H9 (cell line): ENCODE measurements at regions not wholly inside any gene's neighbourhood (a gene's known extent, or its start where the extent isn't known, plus 50 kb on each side); places are given as distances from the start of the nearest gene placed in this dataset.

Experiments used
- DNase-seq: peaks from one replicate; pipeline ENCODE4 v3.0.0-alpha.2; 2017
- H2AFZ ChIP-seq: one replicate; pipeline ENCODE4 v1.6.1; 2013; ENCODE audit warnings: mild to moderate bottlenecking, low read length, control low read depth, moderate library complexity
- H2AK5ac ChIP-seq: 2 replicates; pipeline ENCODE4 v1.6.1; 2013; ENCODE audit warnings: low read length, control low read depth, mixed read lengths; ENCODE audit not compliant: insufficient read length
- H2BK120ac ChIP-seq: one replicate; pipeline ENCODE4 v1.6.1; 2013; ENCODE audit warnings: low read depth, mild to moderate bottlenecking, low read length, control low read depth, inconsistent platforms; ENCODE audit not compliant: poor library complexity, severe bottlenecking
- H2BK12ac ChIP-seq: 2 replicates; pipeline ENCODE4 v1.6.1; 2013; ENCODE audit warnings: low read length, control low read depth, mixed read lengths, low read depth; ENCODE audit not compliant: insufficient read length
- H2BK15ac ChIP-seq: 2 replicates; pipeline ENCODE4 v1.6.1; 2013; ENCODE audit warnings: low read depth, low read length, control low read depth
- H2BK20ac ChIP-seq: one replicate; pipeline ENCODE4 v1.6.1; 2013; ENCODE audit warnings: low read depth, mild to moderate bottlenecking, low read length, control low read depth, inconsistent platforms; ENCODE audit not compliant: poor library complexity, severe bottlenecking
- H2BK5ac ChIP-seq: 2 replicates; pipeline ENCODE4 v1.6.1; 2013; ENCODE audit warnings: low read length, control low read depth, mixed read lengths; ENCODE audit not compliant: insufficient read length
- H3K14ac ChIP-seq: 2 replicates; pipeline ENCODE4 v1.6.1; 2013; ENCODE audit warnings: low read length, control low read depth; ENCODE audit not compliant: insufficient read depth
- H3K18ac ChIP-seq: 2 replicates; pipeline ENCODE4 v1.6.1; 2013; ENCODE audit warnings: low read depth, mild to moderate bottlenecking, mixed read lengths, low read length, control low read depth; ENCODE audit not compliant: insufficient read length
- H3K23ac ChIP-seq: 2 replicates; pipeline ENCODE4 v1.6.1; 2013; ENCODE audit warnings: low read length, control low read depth, mixed read lengths, low read depth; ENCODE audit not compliant: insufficient read length
- H3K23me2 ChIP-seq: 2 replicates; pipeline ENCODE4 v1.6.1; 2013; ENCODE audit warnings: low read depth, mild to moderate bottlenecking, mixed read lengths, low read length, control low read depth; ENCODE audit not compliant: insufficient read length, poor library complexity, severe bottlenecking
- H3K27ac ChIP-seq: 2 replicates; pipeline ENCODE4 v1.5.1; 2013; ENCODE audit warnings: low read length, control low read depth, mixed read lengths, low read depth; ENCODE audit not compliant: insufficient read length
- H3K27me3 ChIP-seq: 2 replicates; pipeline ENCODE4 v1.6.1; 2013; ENCODE audit warnings: low read length, control low read depth, inconsistent platforms; ENCODE audit not compliant: insufficient read depth
- H3K4ac ChIP-seq: 2 replicates; pipeline ENCODE4 v1.6.1; 2013; ENCODE audit warnings: low read depth, mild to moderate bottlenecking, control low read depth, inconsistent platforms, low read length, moderate library complexity
- H3K4me1 ChIP-seq: 2 replicates; pipeline ENCODE4 v1.6.1; 2013; ENCODE audit warnings: low read length, control low read depth, inconsistent platforms; ENCODE audit not compliant: insufficient read depth
- H3K4me2 ChIP-seq: 2 replicates; pipeline ENCODE4 v1.6.1; 2013; ENCODE audit warnings: low read length, control low read depth, mixed read lengths; ENCODE audit not compliant: insufficient read length, insufficient read depth
- H3K56ac ChIP-seq: 2 replicates; pipeline ENCODE4 v1.6.1; 2013; ENCODE audit warnings: low read depth, mild to moderate bottlenecking, mixed read lengths, low read length, control low read depth; ENCODE audit not compliant: insufficient read length
- H3K79me1 ChIP-seq: 2 replicates; pipeline ENCODE4 v1.6.1; 2013; ENCODE audit warnings: low read depth, mild to moderate bottlenecking, moderate library complexity, low read length, control low read depth, inconsistent platforms; ENCODE audit not compliant: insufficient read depth, poor library complexity, severe bottlenecking
- H3K79me2 ChIP-seq: 2 replicates; pipeline ENCODE4 v1.6.1; 2013; ENCODE audit warnings: low read length, control low read depth, inconsistent platforms; ENCODE audit not compliant: insufficient read depth
- H3K9ac ChIP-seq: 2 replicates; pipeline ENCODE4 v1.6.1; 2013; ENCODE audit warnings: low read length, control low read depth, mixed read lengths; ENCODE audit not compliant: insufficient read length; ENCODE audit errors: extremely low read depth
- H3K9me3 ChIP-seq: one replicate; pipeline ENCODE4 v1.6.1; 2013; ENCODE audit warnings: low read depth, low read length, inconsistent platforms; ENCODE audit not compliant: control insufficient read depth
- H3T11ph ChIP-seq: one replicate; pipeline ENCODE4 v1.6.1; 2013; ENCODE audit warnings: mild to moderate bottlenecking, low read length, control low read depth, inconsistent platforms
- H4K20me1 ChIP-seq: one replicate; pipeline ENCODE4 v1.6.1; 2013; ENCODE audit not compliant: control insufficient read depth, insufficient read length, insufficient read depth
- H4K5ac ChIP-seq: 2 replicates; pipeline ENCODE4 v1.6.1; 2013; ENCODE audit warnings: low read depth, mild to moderate bottlenecking, mixed read lengths, low read length, control low read depth; ENCODE audit not compliant: insufficient read length
- H4K8ac ChIP-seq: replicated peaks from 2 replicates; pipeline ENCODE4 v1.6.1; 2013; ENCODE audit warnings: low read length, control low read depth, mixed read lengths, low read depth; ENCODE audit not compliant: insufficient read length
- H4K91ac ChIP-seq: 2 replicates; pipeline ENCODE4 v1.6.1; 2013; ENCODE audit warnings: low read depth, mild to moderate bottlenecking, moderate library complexity, mixed read lengths, low read length, control low read depth; ENCODE audit not compliant: insufficient read length
- H3K27ac Mint-ChIP-seq, 3 experiments: 2 replicates in 2 of 3; 3 replicates in 1 of 3; pipeline ENCODE4 v1.8.0; 2020 to 2021; ENCODE audit warnings: mixed read lengths in 3 of 3, mild to moderate bottlenecking in 1 of 3, moderate library complexity in 1 of 3
- H3K27me3 Mint-ChIP-seq: 2 replicates; pipeline ENCODE4 v1.8.0; 2021; ENCODE audit warnings: low read depth, mild to moderate bottlenecking, moderate library complexity, mixed read lengths
- H3K36me3 Mint-ChIP-seq, 3 experiments: 2 replicates in 2 of 3; 3 replicates in 1 of 3; pipeline ENCODE4 v1.8.0; 2020 to 2021; ENCODE audit warnings: low read depth in 3 of 3, mixed read lengths in 3 of 3; ENCODE audit not compliant: insufficient read depth in 1 of 3
- H3K4me1 Mint-ChIP-seq, 2 experiments: 2 replicates each; pipeline ENCODE4 v1.8.0; 2020; ENCODE audit warnings: mixed read lengths in 2 of 2
- H3K4me3 Mint-ChIP-seq, 2 experiments: 2 replicates in 1 of 2; 3 replicates in 1 of 2; pipeline ENCODE4 v1.8.0; 2020 to 2021; ENCODE audit warnings: mild to moderate bottlenecking in 2 of 2, mixed read lengths in 2 of 2, moderate library complexity in 1 of 2
- H3K9me3 Mint-ChIP-seq, 2 experiments: 2 replicates in 1 of 2; 3 replicates in 1 of 2; pipeline ENCODE4 v1.8.0; 2020; ENCODE audit warnings: mild to moderate bottlenecking in 2 of 2, mixed read lengths in 2 of 2, moderate library complexity in 1 of 2
- WGBS: extraction: QIAGEN DNeasy Blood & Tissue Kit; methylation state at CpG from one replicate; pipeline ENCODE4 v1.1.7; 2013; ENCODE audit warnings: missing lambda C conversion rate, low lambda C conversion rate, mixed read lengths; ENCODE audit not compliant: insufficient read length; ENCODE audit errors: extremely low coverage; 5-methylcytosine and 5-hydroxymethylcytosine counted together
- TF ChIP-seq, protein P1 (sequence below): fragments of 200-600 bp; sonication (generic); conservative IDR thresholded peaks from 3 replicates; pipeline ENCODE4 v1.8.0; 2021; ENCODE audit warnings: antibody characterized with exemption, mild to moderate bottlenecking

DNA sequence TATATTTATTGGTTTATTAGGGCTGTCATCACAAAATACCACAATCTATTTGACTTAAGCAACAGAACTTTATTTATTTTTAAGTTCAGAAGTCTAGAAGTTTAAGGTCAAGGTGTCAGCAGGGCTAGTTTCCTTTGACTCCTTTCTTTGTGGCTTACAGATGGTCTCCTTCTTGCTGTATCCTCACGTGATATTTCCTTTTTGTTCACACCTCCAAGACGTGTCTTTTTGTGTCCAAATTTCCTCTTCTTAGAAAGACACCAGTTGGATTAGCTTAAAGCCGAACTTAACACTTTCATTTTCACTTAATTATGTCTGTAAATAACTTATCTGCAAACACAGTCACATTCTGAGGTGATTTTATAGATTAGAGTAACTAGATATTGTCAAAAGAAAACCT, 631.4 kb upstream of the POT1 start:
- Histone ChIP-seq H3K23me2 (no peaks in the 10 kb centered on the region), H3K27me3 (no peaks in the 10 kb centered on the region), H4K91ac (no peak overlapping the region), H4K20me1 (no peaks in the 10 kb centered on the region), H2AFZ (no peak overlapping the region), H3K27ac (no peak overlapping the region), H3K9me3 (no peaks in the 10 kb centered on the region), H3K79me2 (no peaks in the 10 kb centered on the region), H3K56ac (no peak overlapping the region), H3T11ph (no peak overlapping the region), H4K5ac (no peak overlapping the region), H3K4me1 (peaks cover 4% of the 10 kb centered on the region; the same call in 1 of the 2 replicates), H3K23ac (no peak overlapping the region), H3K4me2 (no peak overlapping the region), H4K8ac (no peak overlapping the region), H2BK15ac (no peak overlapping the region), H2BK12ac (no peak overlapping the region), H2BK20ac (no peak overlapping the region), H2BK120ac (no peak overlapping the region), H2AK5ac (no peak overlapping the region), H3K9ac (no peak overlapping the region), H2BK5ac (no peak overlapping the region), H3K14ac (no peak overlapping the region), H3K79me1 (no peaks in the 10 kb centered on the region), H3K4ac (no peak overlapping the region), H3K18ac (no peak overlapping the region)
- DNase-seq = no peak
- no peaks in the 10 kb centered on the region for H3K27me3 Mint-ChIP-seq
- no peaks in the 10 kb centered on the region; a peak in 1 of 7 replicates for H3K36me3 Mint-ChIP-seq
- 0 out of 4 replicates have a peak, but pooled peaks cover 0 to 5% of the 10 kb centered on the region in 2 experiments for H3K4me1 Mint-ChIP-seq
- TF ChIP-seq, protein P1, sequence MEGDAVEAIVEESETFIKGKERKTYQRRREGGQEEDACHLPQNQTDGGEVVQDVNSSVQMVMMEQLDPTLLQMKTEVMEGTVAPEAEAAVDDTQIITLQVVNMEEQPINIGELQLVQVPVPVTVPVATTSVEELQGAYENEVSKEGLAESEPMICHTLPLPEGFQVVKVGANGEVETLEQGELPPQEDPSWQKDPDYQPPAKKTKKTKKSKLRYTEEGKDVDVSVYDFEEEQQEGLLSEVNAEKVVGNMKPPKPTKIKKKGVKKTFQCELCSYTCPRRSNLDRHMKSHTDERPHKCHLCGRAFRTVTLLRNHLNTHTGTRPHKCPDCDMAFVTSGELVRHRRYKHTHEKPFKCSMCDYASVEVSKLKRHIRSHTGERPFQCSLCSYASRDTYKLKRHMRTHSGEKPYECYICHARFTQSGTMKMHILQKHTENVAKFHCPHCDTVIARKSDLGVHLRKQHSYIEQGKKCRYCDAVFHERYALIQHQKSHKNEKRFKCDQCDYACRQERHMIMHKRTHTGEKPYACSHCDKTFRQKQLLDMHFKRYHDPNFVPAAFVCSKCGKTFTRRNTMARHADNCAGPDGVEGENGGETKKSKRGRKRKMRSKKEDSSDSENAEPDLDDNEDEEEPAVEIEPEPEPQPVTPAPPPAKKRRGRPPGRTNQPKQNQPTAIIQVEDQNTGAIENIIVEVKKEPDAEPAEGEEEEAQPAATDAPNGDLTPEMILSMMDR = no peak
- no peaks in the 10 kb centered on the region; a peak in 1 of 5 replicates for H3K9me3 Mint-ChIP-seq
- no peak overlapping the region for H3K27ac Mint-ChIP-seq
- no peak overlapping the region for H3K4me3 Mint-ChIP-seq
- no CpG with 5 or more reads among the region's 3 CpGs for WGBS
